Neutrophil (primary cell): ENCODE measurements at regions not wholly inside any gene's neighbourhood (a gene's known extent, or its start where the extent isn't known, plus 50 kb on each side); places are given as distances from the start of the nearest gene placed in this dataset.

Experiments used
- H3K27ac ChIP-seq: fragments of 200-600 bp; sonication (generic); 2 replicates; pipeline ENCODE4 v1.5.1; 2016; ENCODE audit warnings: mild to moderate bottlenecking, moderate library complexity
- H3K27me3 ChIP-seq: fragments of 200-600 bp; sonication (generic); 2 replicates; pipeline ENCODE4 v1.6.0; 2016; ENCODE audit warnings: mild to moderate bottlenecking
- H3K36me3 ChIP-seq: fragments of 200-600 bp; sonication (generic); 2 replicates; pipeline ENCODE4 v1.5.1; 2017
- H3K4me1 ChIP-seq, 2 experiments: fragments of 200-600 bp in 1 of 2; sonication (generic) in 1 of 2; 1 replicate in 1 of 2; 2 replicates in 1 of 2; pipeline versions ENCODE4 v1.5.1 to v1.6.1; 2013 to 2016; ENCODE audit warnings: low read depth in 1 of 2, low read length in 1 of 2, mild to moderate bottlenecking in 1 of 2, moderate library complexity in 1 of 2; ENCODE audit not compliant: control insufficient read depth in 1 of 2, insufficient read depth in 1 of 2
- H3K4me3 ChIP-seq, 2 experiments: fragments of 200-600 bp in 1 of 2; sonication (generic) in 1 of 2; 1 replicate in 1 of 2; 2 replicates in 1 of 2; pipeline ENCODE4 v1.5.1; 2013 to 2016; ENCODE audit warnings: low read depth in 1 of 2, low read length in 1 of 2, mild to moderate bottlenecking in 1 of 2, moderate library complexity in 1 of 2
- H3K9me3 ChIP-seq: fragments of 200-600 bp; sonication (generic); 2 replicates; pipeline ENCODE4 v1.5.1; 2016
- CTCF ChIP-seq: fragments of 200-600 bp; sonication (generic); IDR thresholded peaks from 2 replicates; pipeline ENCODE4 v1.5.1; 2016; ENCODE audit warnings: antibody characterized with exemption

- H3K36me3 ChIP-seq: no peaks in the 10 kb centered on the region
- no peaks in the 10 kb centered on the region for H3K9me3 ChIP-seq
- H3K27ac ChIP-seq: no peak overlapping the region
- no peaks in the 10 kb centered on the region for H3K27me3 ChIP-seq
- no peaks in the 10 kb centered on the region for H3K4me1 ChIP-seq
- TF ChIP-seq CTCF: no peak
- H3K4me3 ChIP-seq: no peak overlapping the region
Observed at GRCh38 chr10:131702531-131703356, 198.1 kb upstream of the PPP2R2D start.

- no peak for TF ChIP-seq CTCF
- Histone ChIP-seq H3K4me3 (no peak overlapping the region), H3K9me3 (no peaks in the 10 kb centered on the region), H3K27ac (no peak overlapping the region), H3K4me1 (no peaks in the 10 kb centered on the region), H3K36me3 (no peaks in the 10 kb centered on the region), H3K27me3 (no peaks in the 10 kb centered on the region)
Observed at GRCh38 chr10:131703541-131703940, 197.3 kb upstream of the PPP2R2D start.

GRCh38 chr10:131703941-131704340, 196.9 kb upstream of the PPP2R2D start:
- Histone ChIP-seq H3K4me1 (no peaks in the 10 kb centered on the region), H3K4me3 (no peak overlapping the region), H3K9me3 (no peaks in the 10 kb centered on the region), H3K27ac (no peak overlapping the region), H3K36me3 (no peaks in the 10 kb centered on the region), H3K27me3 (no peaks in the 10 kb centered on the region)
- TF ChIP-seq CTCF: no peak

GRCh38 chr10:131706476-131706875, 194.3 kb upstream of the PPP2R2D start:
- no peak overlapping the region for H3K4me3 ChIP-seq
- no peaks in the 10 kb centered on the region for H3K27me3 ChIP-seq
- no peak for TF ChIP-seq CTCF
- no peaks in the 10 kb centered on the region for H3K9me3 ChIP-seq
- no peak overlapping the region for H3K27ac ChIP-seq
- no peaks in the 10 kb centered on the region for H3K4me1 ChIP-seq
- no peaks in the 10 kb centered on the region for H3K36me3 ChIP-seq

- H3K4me1 ChIP-seq: no peaks in the 10 kb centered on the region
- no peaks in the 10 kb centered on the region for H3K9me3 ChIP-seq
- H3K36me3 ChIP-seq: no peaks in the 10 kb centered on the region
- no peak overlapping the region for H3K27ac ChIP-seq
- TF ChIP-seq CTCF: no peak
- no peak overlapping the region for H3K4me3 ChIP-seq
- H3K27me3 ChIP-seq: no peaks in the 10 kb centered on the region
Observed at GRCh38 chr10:131706952-131707351, 193.9 kb upstream of the PPP2R2D start.
